Trophoblast cell (in vitro differentiated cells and primary cell): ENCODE measurements at regions not wholly inside any gene's neighbourhood (a gene's known extent, or its start where the extent isn't known, plus 50 kb on each side); places are given as distances from the start of the nearest gene placed in this dataset.

Experiments used
- DNase-seq, 2 donors: peaks; one replicate each; pipeline ENCODE4 v3.0.0-alpha.2; 2016
- H2AFZ ChIP-seq: 2 replicates; pipeline ENCODE4 v1.6.1; 2013; ENCODE audit warnings: low read length, moderate library complexity, mild to moderate bottlenecking; ENCODE audit not compliant: insufficient read depth, poor library complexity
- H2AK5ac ChIP-seq: 2 replicates; pipeline ENCODE4 v1.6.1; 2013; ENCODE audit warnings: mild to moderate bottlenecking, low read length
- H2BK120ac ChIP-seq: 2 replicates; pipeline ENCODE4 v1.6.1; 2013; ENCODE audit warnings: low read length, mild to moderate bottlenecking, moderate library complexity; ENCODE audit not compliant: insufficient read depth, poor library complexity
- H2BK12ac ChIP-seq: 2 replicates; pipeline ENCODE4 v1.6.1; 2013; ENCODE audit warnings: mild to moderate bottlenecking, low read length, moderate library complexity
- H2BK5ac ChIP-seq: 2 replicates; pipeline ENCODE4 v1.6.1; 2013; ENCODE audit warnings: low read length, low read depth, moderate library complexity, mild to moderate bottlenecking; ENCODE audit not compliant: poor library complexity
- H3K14ac ChIP-seq: 2 replicates; pipeline ENCODE4 v1.6.1; 2013; ENCODE audit warnings: mild to moderate bottlenecking, low read length
- H3K18ac ChIP-seq: 2 replicates; pipeline ENCODE4 v1.6.1; 2013; ENCODE audit warnings: mild to moderate bottlenecking, low read length
- H3K23ac ChIP-seq: 2 replicates; pipeline ENCODE4 v1.6.1; 2013; ENCODE audit warnings: low read length
- H3K27ac ChIP-seq: 2 replicates; pipeline ENCODE4 v1.5.1; 2013; ENCODE audit warnings: low read depth, mild to moderate bottlenecking, inconsistent platforms, low read length, moderate library complexity
- H3K27me3 ChIP-seq: 2 replicates; pipeline ENCODE4 v1.6.1; 2013; ENCODE audit warnings: inconsistent platforms, mild to moderate bottlenecking, low read length, moderate library complexity; ENCODE audit not compliant: insufficient read depth
- H3K36me3 ChIP-seq, 2 experiments: 1 replicate in 1 of 2; 2 replicates in 1 of 2; pipeline ENCODE4 v1.6.1; 2013; ENCODE audit warnings: low read length in 2 of 2, mild to moderate bottlenecking in 2 of 2, moderate library complexity in 1 of 2; ENCODE audit not compliant: insufficient read depth in 2 of 2, control insufficient read depth in 1 of 2
- H3K4ac ChIP-seq: 2 replicates; pipeline ENCODE4 v1.6.1; 2013; ENCODE audit warnings: low read depth, mild to moderate bottlenecking, low read length, moderate library complexity
- H3K4me1 ChIP-seq, 2 experiments: 1 replicate in 1 of 2; 2 replicates in 1 of 2; pipeline ENCODE4 v1.6.1; 2013; ENCODE audit warnings: low read length in 2 of 2, mild to moderate bottlenecking in 2 of 2, moderate library complexity in 1 of 2; ENCODE audit not compliant: insufficient read depth in 2 of 2, control insufficient read depth in 1 of 2
- H3K4me2 ChIP-seq: 2 replicates; pipeline ENCODE4 v1.6.1; 2013; ENCODE audit warnings: inconsistent platforms, mild to moderate bottlenecking, low read length, moderate library complexity
- H3K4me3 ChIP-seq: 2 replicates; pipeline ENCODE4 v1.5.1; 2013; ENCODE audit warnings: mild to moderate bottlenecking, low read depth, low read length, inconsistent platforms
- H3K79me1 ChIP-seq: one replicate; pipeline ENCODE4 v1.6.1; 2013; ENCODE audit warnings: low read length
- H3K79me2 ChIP-seq: 2 replicates; pipeline ENCODE4 v1.6.1; 2013; ENCODE audit warnings: low read length, mild to moderate bottlenecking; ENCODE audit not compliant: control insufficient read depth, insufficient read depth, poor library complexity
- H3K9ac ChIP-seq: 2 replicates; pipeline ENCODE4 v1.6.1; 2013; ENCODE audit warnings: mild to moderate bottlenecking, low read length
- H3K9me3 ChIP-seq: 2 replicates; pipeline ENCODE4 v1.6.1; 2013; ENCODE audit warnings: low read depth, mild to moderate bottlenecking, control low read depth, inconsistent platforms, low read length; ENCODE audit not compliant: insufficient read depth
- H4K12ac ChIP-seq: 2 replicates; pipeline ENCODE4 v1.6.1; 2013; ENCODE audit warnings: low read depth, mild to moderate bottlenecking, low read length, moderate library complexity
- H4K8ac ChIP-seq: 2 replicates; pipeline ENCODE4 v1.6.1; 2013; ENCODE audit warnings: low read depth, mild to moderate bottlenecking, low read length, moderate library complexity
- H4K91ac ChIP-seq: one replicate; pipeline ENCODE4 v1.6.1; 2013; ENCODE audit warnings: low read depth, mild to moderate bottlenecking, low read length, moderate library complexity
- WGBS: extraction: QIAGEN DNeasy Blood & Tissue Kit; methylation state at CpG from one replicate; pipeline ENCODE4 v1.1.7; 2013; ENCODE audit warnings: missing lambda C conversion rate; ENCODE audit not compliant: insufficient read length, insufficient coverage; ENCODE audit errors: extremely low coverage; 5-methylcytosine and 5-hydroxymethylcytosine counted together

DNA sequence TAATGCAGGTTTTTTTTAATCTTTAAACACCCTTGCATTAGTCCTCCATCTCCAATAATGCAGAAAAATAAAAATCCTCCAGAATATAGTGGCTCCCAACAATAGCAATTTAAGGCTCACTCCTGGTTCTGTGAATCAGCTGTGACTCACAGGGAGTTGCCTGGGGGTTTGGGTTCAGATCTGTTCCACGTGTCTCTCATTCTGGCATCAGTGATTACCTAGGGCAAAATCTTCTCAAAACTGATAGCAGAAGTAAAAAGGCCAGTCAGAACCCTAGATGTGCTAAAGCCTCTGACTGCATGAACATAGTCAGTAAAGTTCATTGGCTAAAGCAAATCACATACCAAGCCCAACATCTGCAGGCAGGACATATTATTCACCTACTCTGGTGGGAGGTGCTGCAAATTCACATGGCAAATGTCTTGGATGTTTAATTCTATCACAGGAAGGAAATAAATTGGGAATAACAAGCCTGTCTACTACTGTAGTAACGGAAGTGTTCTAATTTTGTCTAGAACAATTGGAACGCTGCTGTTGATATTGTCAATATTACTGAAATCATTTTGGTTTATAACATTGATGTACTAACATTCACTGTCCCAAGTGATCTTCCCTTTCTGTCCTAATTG lies 364.1 kb upstream of the CNTN4 start:
- Histone ChIP-seq H2BK12ac (no peak overlapping the region), H3K9ac (no peak overlapping the region), H4K8ac (no peak overlapping the region), H3K4me1 (no peaks in the 10 kb centered on the region), H3K23ac (no peak overlapping the region), H2AK5ac (no peak overlapping the region), H2BK5ac (no peak overlapping the region), H3K4me2 (no peak overlapping the region), H3K27me3 (no peaks in the 10 kb centered on the region), H4K91ac (no peak overlapping the region), H3K4ac (no peak overlapping the region), H3K79me2 (no peaks in the 10 kb centered on the region), H3K9me3 (no peaks in the 10 kb centered on the region), H3K36me3 (no peaks in the 10 kb centered on the region), H3K27ac (no peak overlapping the region), H3K79me1 (no peaks in the 10 kb centered on the region), H2BK120ac (no peak overlapping the region), H3K18ac (no peak overlapping the region), H2AFZ (no peak overlapping the region), H3K4me3 (no peak overlapping the region), H3K14ac (no peak overlapping the region), H4K12ac (no peak overlapping the region)
- no CpG with 5 or more reads among the region's 3 CpGs for WGBS
- no peak for DNase-seq

DNA sequence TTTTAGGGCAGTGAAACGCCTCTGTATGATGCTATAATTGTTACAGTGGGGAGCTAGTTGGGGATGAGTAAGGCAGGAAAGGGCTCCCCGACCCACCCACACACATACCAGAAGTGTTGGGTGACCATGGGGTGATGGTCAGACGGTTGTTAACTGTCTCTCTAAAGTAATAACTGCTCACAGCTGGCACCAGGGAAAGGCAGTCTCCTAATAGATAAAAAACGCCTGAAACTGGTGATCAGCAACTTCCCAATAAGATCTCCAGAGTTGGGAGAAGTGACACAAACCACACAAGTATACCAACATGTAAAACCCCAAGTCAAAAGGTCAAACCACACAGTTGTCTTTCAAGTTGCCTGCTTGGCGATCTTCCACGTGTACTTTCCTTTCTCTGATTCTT lies 346.5 kb upstream of the CNTN4 start:
- no peak overlapping the region for H2BK5ac ChIP-seq
- no peak overlapping the region for H4K91ac ChIP-seq
- H3K4ac ChIP-seq = no peak overlapping the region
- no peak overlapping the region for H2AFZ ChIP-seq
- no peak overlapping the region for H3K4me2 ChIP-seq
- no CpG with 5 or more reads among the region's 6 CpGs for WGBS
- H2BK120ac ChIP-seq = no peak overlapping the region
- H2BK12ac ChIP-seq = no peak overlapping the region
- H4K8ac ChIP-seq = no peak overlapping the region
- no peak overlapping the region for H4K12ac ChIP-seq
- H3K27me3 ChIP-seq = no peaks in the 10 kb centered on the region
- no peak overlapping the region for H2AK5ac ChIP-seq
- no peaks in the 10 kb centered on the region for H3K4me1 ChIP-seq
- H3K14ac ChIP-seq = no peak overlapping the region
- H3K27ac ChIP-seq = no peak overlapping the region
- H3K9me3 ChIP-seq = peaks cover 7% of the 10 kb centered on the region
- no peaks in the 10 kb centered on the region for H3K79me1 ChIP-seq
- no peak overlapping the region for H3K18ac ChIP-seq
- no peak overlapping the region for H3K23ac ChIP-seq
- no peak for DNase-seq
- H3K79me2 ChIP-seq = no peaks in the 10 kb centered on the region
- H3K36me3 ChIP-seq = no peaks in the 10 kb centered on the region
- H3K9ac ChIP-seq = no peak overlapping the region
- H3K4me3 ChIP-seq = no peak overlapping the region

DNA sequence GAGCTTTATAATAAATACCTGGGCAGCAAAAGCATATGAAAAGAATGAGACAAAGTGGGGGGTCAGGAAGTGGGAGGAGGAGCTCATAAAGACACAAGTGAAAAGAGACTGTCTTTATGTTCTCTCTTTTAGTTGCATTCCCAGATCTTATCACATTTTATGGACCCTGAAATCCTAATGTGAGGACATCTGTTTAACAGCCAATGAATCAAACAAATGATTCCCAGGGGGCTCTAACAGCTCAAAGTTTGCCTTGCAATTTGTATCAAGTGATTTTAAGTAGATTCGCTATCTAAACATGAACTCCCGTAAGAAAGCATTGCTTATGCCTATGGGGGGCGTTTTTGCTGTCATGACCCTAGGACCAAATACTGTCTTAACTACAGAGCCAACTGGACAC lies 332.3 kb upstream of the CNTN4 start:
- H3K18ac ChIP-seq = no peak overlapping the region
- H4K8ac ChIP-seq = no peak overlapping the region
- no peak overlapping the region for H2BK12ac ChIP-seq
- no peaks in the 10 kb centered on the region for H3K9me3 ChIP-seq
- no peak overlapping the region for H2BK120ac ChIP-seq
- H3K14ac ChIP-seq = no peak overlapping the region
- H3K23ac ChIP-seq = no peak overlapping the region
- no peak overlapping the region for H3K27ac ChIP-seq
- H3K36me3 ChIP-seq = no peaks in the 10 kb centered on the region
- H4K91ac ChIP-seq = no peak overlapping the region
- no peak overlapping the region for H3K9ac ChIP-seq
- H3K4me1 ChIP-seq = no peaks in the 10 kb centered on the region
- no peak overlapping the region for H2AK5ac ChIP-seq
- no peak overlapping the region for H4K12ac ChIP-seq
- no peak overlapping the region for H2BK5ac ChIP-seq
- no peak overlapping the region for H2AFZ ChIP-seq
- no peak overlapping the region for H3K4me3 ChIP-seq
- no peak overlapping the region for H3K4ac ChIP-seq
- H3K79me2 ChIP-seq = no peaks in the 10 kb centered on the region
- H3K4me2 ChIP-seq = no peak overlapping the region
- H3K27me3 ChIP-seq = no peaks in the 10 kb centered on the region
- H3K79me1 ChIP-seq = no peaks in the 10 kb centered on the region
- no peak for DNase-seq
- no CpG with 5 or more reads among the region's 3 CpGs for WGBS

DNA sequence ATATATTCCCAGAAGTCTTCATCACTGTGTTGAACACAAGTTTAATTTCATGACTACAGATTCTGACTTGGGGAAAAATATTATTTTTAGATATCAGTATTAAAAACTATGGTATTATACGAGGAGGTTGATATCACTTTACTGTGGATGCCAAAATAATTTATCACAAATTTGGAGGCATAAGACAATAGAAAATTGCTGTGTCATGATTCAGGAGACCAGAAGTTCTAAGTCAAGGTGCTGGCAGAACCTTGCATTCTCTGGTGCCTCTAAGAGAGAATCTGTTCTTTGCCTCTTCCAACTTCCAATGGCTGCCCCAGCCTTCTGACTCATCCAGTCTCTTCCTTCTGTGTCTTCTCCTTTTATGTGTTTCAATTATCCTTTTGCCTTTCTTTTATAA lies 325.0 kb upstream of the CNTN4 start:
- no peak for DNase-seq
- no peaks in the 10 kb centered on the region for H3K27me3 ChIP-seq
- no peak overlapping the region for H4K91ac ChIP-seq
- H3K18ac ChIP-seq = no peak overlapping the region
- no peak overlapping the region for H4K12ac ChIP-seq
- H2BK120ac ChIP-seq = no peak overlapping the region
- no peak overlapping the region for H3K9ac ChIP-seq
- H3K79me1 ChIP-seq = no peaks in the 10 kb centered on the region
- no peak overlapping the region for H3K14ac ChIP-seq
- H3K79me2 ChIP-seq = no peaks in the 10 kb centered on the region
- H3K9me3 ChIP-seq = no peaks in the 10 kb centered on the region
- H2AFZ ChIP-seq = no peak overlapping the region
- WGBS = no CpG with 5 or more reads among the region's 1 CpG
- H4K8ac ChIP-seq = no peak overlapping the region
- no peaks in the 10 kb centered on the region for H3K36me3 ChIP-seq
- no peak overlapping the region for H2AK5ac ChIP-seq
- no peak overlapping the region for H3K4me2 ChIP-seq
- H2BK12ac ChIP-seq = no peak overlapping the region
- H3K4me1 ChIP-seq = no peaks in the 10 kb centered on the region
- H3K23ac ChIP-seq = no peak overlapping the region
- H2BK5ac ChIP-seq = no peak overlapping the region
- no peak overlapping the region for H3K4me3 ChIP-seq
- H3K27ac ChIP-seq = no peak overlapping the region
- H3K4ac ChIP-seq = no peak overlapping the region
